CD4-positive, alpha-beta T cell treated with Interleukin-1 beta for 1 hour (primary cell): ENCODE measurements at regions not wholly inside any gene's neighbourhood (a gene's known extent, or its start where the extent isn't known, plus 50 kb on each side); places are given as distances from the start of the nearest gene placed in this dataset.

Source experiments
- DNase-seq, 2 donors: peaks; one replicate each; pipeline ENCODE4 v3.0.0-alpha.2; 2020 to 2022

GRCh38 chr18:41752826-41753225, 202.2 kb upstream of the PIK3C3 start:
- DNase-seq: no peak

GRCh38 chr18:41751652-41752051, 203.4 kb upstream of the PIK3C3 start:
- no peak for DNase-seq

GRCh38 chr18:41751161-41751560, 203.9 kb upstream of the PIK3C3 start:
- DNase-seq: no peak

DNA sequence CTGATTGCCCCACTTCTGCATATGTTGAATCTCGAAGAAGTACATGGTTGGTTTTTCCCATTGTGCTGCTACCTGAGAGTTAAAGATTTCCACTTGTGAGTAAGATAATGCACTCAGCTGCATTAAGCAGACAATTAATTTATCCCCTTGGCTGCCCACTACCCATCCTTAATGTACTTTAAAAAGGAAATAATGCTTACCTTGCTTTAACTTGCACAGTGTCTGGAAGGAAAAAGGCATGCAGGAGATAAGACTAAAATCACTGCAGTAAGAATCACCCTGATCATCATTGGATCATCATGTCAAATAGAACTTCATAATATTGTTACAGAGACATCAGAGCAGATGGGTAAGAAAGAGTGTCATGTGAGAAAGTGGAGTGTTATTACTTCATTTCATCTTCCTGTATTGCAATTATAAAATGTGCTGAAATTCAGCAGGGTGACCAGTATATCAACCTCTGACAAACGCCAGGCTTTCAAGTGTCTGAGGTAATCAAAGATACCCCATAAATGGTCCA, 207.3 kb upstream of the PIK3C3 start:
- DNase-seq: no peak

GRCh38 chr18:41745166-41746049, 209.6 kb upstream of the PIK3C3 start:
- no peak for DNase-seq

- no peak for DNase-seq
Measured at GRCh38 chr18:41744421-41745030, 210.5 kb upstream of the PIK3C3 start.

- DNase-seq: no peak
Measured at GRCh38 chr18:41737218-41737617, 217.8 kb upstream of the PIK3C3 start.

- DNase-seq: no peak
Measured at GRCh38 chr18:41734917-41735316, 220.1 kb upstream of the PIK3C3 start.

DNA sequence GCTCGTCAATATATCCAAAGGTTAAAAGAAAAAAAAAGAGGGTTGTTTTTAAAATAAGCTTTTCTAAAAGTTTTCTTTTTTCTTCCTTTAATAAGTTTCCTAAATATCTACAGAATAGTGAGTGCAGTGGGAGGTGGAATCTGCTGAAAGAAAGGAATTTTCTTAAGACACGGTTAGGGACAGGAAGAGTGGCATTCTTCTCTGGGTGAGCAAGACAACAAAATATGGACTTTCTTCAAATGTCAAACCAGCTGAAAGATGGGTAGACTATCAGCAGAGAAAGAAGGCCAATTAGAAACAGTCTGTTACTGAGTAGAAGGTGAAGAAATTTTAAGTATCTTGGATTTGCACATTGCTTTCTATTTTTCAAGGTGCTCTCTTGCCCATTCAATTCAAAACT, 222.7 kb upstream of the PIK3C3 start:
- no peak for DNase-seq

DNA sequence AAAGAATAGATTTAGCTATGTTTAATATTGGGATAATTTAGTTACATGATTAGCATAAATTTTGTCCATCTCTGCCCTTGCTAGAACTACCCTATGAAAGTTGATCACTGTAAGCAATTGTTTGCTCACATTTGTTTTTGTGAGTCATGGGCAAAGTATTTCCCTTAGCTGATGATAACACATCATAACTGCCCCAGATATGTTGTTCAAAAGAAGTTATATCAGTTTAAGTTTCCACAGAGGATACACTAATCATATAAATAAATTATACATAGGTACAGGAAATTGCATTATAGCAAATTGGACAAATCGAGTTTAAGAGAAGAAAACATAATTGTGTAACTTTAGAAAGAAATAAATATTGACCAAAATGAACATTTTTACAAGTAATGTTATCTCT, 223.2 kb upstream of the PIK3C3 start:
- DNase-seq: no peak

DNA sequence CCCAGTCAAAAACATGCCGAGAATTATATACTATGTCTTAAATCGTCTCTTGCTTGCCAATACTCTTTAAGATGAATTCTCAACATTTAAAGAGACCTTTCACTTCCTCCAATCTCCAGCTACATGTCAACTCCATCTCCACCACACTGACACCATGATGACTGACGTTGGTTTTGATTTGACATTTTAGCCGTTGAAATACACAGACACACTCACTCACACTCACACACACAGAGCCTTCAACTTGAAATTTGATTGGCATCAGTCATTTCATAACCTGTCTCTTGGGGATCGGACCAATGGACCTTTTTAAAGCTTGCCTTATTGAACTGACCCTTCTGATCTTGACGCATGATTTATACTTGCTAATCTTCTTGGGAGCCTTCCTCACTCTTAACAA, 230.8 kb upstream of the PIK3C3 start:
- DNase-seq: no peak

DNA sequence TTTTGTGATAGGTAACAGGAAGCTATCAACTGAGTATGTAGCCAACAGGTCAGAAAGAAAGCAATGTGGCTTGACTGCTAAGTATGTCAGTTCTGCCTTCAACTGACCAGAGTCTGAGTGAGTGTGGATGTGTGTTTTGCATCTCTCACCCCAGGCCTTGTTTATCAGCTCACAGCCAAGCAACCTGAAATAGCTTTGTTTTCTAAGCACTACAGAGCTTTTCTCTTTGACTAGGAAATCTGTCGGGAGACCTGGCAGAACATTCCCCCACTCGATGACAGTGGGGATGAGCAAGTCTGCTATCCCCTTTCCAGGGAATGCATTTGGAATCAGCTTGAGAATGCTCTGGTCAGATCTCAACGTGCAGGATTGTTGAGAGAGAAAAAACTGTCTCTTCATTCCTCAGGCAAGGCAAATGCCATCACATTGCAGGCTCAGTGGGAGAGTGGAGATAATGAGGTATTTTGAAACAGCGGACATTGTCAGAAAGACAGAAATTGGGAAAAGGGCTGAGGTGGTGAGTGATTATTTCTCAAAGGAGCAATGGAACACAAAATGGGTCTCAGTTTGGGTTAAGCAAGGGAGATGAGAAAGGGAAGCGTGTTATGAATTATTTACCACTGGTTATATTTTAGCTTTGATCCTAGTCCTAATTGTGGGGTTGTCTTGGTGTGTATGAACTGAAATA, 233.8 kb upstream of the PIK3C3 start:
- no peak for DNase-seq

DNA sequence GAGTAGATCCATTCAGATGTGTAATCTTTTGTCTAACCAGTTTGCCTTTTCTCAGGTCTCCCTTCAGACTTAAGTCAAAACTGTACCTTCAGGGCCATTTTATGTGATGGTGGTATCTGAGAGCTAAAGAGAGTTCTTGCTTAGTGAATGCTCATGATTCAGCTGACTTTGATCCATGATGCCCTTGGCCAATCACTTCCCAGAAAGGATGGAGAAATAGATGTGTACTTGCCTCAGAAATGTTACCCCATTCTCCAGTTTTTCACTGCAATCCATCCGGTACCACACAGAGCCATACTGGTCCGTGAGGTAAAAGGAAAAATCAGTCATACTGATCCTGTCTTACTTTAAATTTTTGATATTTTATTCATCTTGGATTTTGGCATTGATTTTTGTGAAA, 234.8 kb upstream of the PIK3C3 start:
- DNase-seq: no peak

DNA sequence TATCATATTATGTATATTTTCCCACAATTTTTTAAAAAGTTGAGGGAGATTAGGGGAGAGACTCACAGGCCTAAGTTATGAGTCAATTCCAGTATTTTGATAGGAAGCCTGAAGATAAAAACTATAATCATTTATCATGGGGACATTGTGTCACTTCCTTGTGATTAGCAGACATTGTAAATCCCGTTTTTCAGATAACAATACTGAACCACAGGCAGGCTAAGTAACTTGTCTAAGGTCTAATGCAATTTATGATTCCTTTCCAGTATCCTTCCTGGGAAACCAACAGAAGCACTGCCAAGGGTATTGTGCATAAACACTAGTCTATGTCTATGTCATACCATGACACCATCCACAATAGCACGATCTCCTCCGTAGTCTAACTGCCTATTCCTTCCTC, 235.2 kb upstream of the PIK3C3 start:
- DNase-seq: no peak

- no peak for DNase-seq
Measured at GRCh38 chr18:41714872-41715271, 240.2 kb upstream of the PIK3C3 start.

DNA sequence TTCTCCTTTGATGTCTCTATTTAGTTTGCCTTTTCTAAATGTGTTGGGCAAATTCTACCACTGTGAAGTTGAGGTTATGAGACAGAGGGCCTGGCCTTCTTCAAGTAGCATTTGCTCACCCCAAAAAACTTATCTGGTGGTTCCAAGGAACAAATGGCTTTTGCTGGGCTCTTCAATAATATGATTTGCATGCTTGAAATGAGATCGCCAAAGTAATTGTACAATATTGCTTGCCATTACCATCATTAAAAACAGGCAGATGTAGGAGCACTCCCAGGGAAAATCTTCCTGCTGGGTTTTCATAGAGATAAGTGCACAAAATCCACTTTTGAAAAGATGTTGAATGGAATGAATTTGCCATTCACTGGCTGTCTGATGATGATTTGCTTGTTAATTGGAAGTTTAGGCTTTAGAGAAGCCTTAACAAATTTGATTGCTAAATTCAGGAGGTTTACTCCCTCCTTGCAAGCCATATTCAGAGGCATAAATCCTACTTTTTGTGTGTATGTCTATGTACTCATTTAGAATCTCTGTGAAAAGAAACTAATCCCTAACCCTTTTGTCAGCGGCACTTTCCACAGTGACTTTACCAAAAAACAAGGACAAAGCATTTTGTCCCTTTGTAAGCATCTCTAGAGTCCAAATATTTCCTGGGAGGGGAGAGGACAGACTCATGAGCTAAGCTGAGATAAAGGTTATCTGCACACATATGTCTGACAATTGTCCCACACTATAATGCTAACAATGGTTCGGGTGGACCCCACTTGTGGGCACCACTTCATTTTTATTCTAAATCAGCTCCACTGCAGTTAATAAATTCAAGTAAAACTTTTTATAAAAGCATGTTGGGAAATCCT, 240.8 kb upstream of the PIK3C3 start:
- DNase-seq: no peak

DNA sequence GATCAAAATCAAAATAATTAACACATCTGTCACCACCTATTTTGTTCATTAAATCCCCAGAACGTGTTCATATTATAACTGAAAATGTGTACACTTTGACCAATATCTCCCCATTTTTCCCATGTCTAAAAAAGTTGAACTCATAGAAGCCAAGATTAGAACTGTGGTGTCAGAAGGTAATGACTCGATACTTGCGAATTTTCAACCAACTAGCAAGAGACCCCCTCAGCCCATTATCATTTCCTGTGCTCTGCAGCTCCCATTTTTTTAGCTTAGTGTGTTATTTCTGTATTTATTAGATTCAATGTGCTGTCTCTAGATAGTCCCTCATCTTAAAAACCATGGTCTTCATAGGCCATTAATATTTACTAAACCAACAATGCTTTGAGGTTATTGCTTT, 248.7 kb upstream of the PIK3C3 start:
- DNase-seq: no peak

- no peak for DNase-seq
Measured at GRCh38 chr18:41703744-41704530, 251.1 kb upstream of the PIK3C3 start.

- no peak for DNase-seq
Measured at GRCh38 chr18:41700416-41700815, 254.6 kb upstream of the PIK3C3 start.

- DNase-seq: no peak
Measured at GRCh38 chr18:41695441-41695840, 259.6 kb upstream of the PIK3C3 start.

GRCh38 chr18:41693008-41693407, 262.0 kb upstream of the PIK3C3 start:
- DNase-seq: no peak
